HCT116 (cell line): ENCODE measurements at regions not wholly inside any gene's neighbourhood (a gene's known extent, or its start where the extent isn't known, plus 50 kb on each side); places are given as distances from the start of the nearest gene placed in this dataset.

ENCODE experiments used
- EZH2 ChIP-seq: fragments of 200-600 bp; sonication (generic); IDR thresholded peaks from 2 replicates; pipeline ENCODE4 v1.6.1; 2017; ENCODE audit warnings: antibody characterized with exemption, mixed run types
- EZH2phosphoT487 ChIP-seq: fragments of 200-600 bp; IDR thresholded peaks from 2 replicates; pipeline ENCODE4 v1.6.1; 2018; ENCODE audit warnings: antibody characterized with exemption, borderline replicate concordance
- POLR2A ChIP-seq: IDR thresholded peaks from 2 replicates; pipeline ENCODE4 v1.7.0; 2011; ENCODE audit warnings: borderline replicate concordance; ENCODE audit not compliant: insufficient read depth, insufficient read length; ENCODE audit errors: extremely low read depth
- SRF ChIP-seq: IDR thresholded peaks from 2 replicates; pipeline ENCODE4 v1.6.1; 2012; ENCODE audit warnings: low read depth
- TCF7L2 ChIP-seq: IDR thresholded peaks from 2 replicates; pipeline ENCODE4 v1.7.0; 2011; ENCODE audit warnings: borderline replicate concordance, inconsistent platforms; ENCODE audit not compliant: insufficient read depth, insufficient read length; ENCODE audit errors: extremely low read depth
- YY1 ChIP-seq: IDR thresholded peaks from 2 replicates; pipeline ENCODE4 v1.6.1; 2011; ENCODE audit warnings: low read length, low read depth, moderate library complexity, mild to moderate bottlenecking; ENCODE audit not compliant: insufficient replicate concordance; ENCODE audit errors: extremely low read depth
- TF ChIP-seq, protein P1 (sequence below): IDR thresholded peaks from 2 replicates; pipeline ENCODE4 v1.6.1; 2012; ENCODE audit warnings: low read depth
- TF ChIP-seq, protein P2 (sequence below), 3 experiments: fragments of 200-600 bp in 1 of 3; sonication (generic) in 1 of 3; IDR thresholded peaks in 2 of 3; conservative IDR thresholded peaks in 1 of 3; 2 replicates each; pipeline ENCODE4 v1.5.1; 2012 to 2017; ENCODE audit warnings: low read depth in 2 of 3, low read length in 2 of 3, antibody characterized with exemption in 1 of 3, borderline replicate concordance in 1 of 3, control low read depth in 1 of 3, mild to moderate bottlenecking in 1 of 3, mixed read lengths in 1 of 3, mixed run types in 1 of 3, moderate library complexity in 1 of 3; ENCODE audit not compliant: insufficient read depth in 1 of 3
- TF ChIP-seq, protein P3 (sequence below): IDR thresholded peaks from 2 replicates; pipeline ENCODE4 v1.6.1; 2012

DNA sequence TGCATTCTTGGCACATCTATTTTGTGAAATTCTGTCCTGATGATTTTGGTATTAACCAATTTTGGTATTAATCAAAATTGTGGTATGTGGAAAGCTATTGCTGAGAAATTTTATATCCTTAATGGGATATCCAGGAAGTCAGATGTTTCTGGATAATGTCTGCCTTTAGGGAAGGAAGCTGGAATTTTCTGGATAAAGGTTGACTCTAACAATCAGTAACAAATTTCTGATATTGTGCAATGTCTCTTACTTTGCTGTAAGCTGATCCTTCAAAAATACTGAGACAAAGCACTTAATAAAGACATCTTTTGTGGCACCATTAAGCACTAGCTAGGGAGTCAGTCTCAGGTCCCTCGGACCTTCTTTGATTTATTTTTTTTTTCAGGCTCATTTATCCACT, 100.8 kb upstream of the UGP2 start:
- TF ChIP-seq, protein P1, sequence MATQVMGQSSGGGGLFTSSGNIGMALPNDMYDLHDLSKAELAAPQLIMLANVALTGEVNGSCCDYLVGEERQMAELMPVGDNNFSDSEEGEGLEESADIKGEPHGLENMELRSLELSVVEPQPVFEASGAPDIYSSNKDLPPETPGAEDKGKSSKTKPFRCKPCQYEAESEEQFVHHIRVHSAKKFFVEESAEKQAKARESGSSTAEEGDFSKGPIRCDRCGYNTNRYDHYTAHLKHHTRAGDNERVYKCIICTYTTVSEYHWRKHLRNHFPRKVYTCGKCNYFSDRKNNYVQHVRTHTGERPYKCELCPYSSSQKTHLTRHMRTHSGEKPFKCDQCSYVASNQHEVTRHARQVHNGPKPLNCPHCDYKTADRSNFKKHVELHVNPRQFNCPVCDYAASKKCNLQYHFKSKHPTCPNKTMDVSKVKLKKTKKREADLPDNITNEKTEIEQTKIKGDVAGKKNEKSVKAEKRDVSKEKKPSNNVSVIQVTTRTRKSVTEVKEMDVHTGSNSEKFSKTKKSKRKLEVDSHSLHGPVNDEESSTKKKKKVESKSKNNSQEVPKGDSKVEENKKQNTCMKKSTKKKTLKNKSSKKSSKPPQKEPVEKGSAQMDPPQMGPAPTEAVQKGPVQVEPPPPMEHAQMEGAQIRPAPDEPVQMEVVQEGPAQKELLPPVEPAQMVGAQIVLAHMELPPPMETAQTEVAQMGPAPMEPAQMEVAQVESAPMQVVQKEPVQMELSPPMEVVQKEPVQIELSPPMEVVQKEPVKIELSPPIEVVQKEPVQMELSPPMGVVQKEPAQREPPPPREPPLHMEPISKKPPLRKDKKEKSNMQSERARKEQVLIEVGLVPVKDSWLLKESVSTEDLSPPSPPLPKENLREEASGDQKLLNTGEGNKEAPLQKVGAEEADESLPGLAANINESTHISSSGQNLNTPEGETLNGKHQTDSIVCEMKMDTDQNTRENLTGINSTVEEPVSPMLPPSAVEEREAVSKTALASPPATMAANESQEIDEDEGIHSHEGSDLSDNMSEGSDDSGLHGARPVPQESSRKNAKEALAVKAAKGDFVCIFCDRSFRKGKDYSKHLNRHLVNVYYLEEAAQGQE = no peak
- no peak for TF ChIP-seq YY1
- TF ChIP-seq EZH2phosphoT487 = no peak
- TF ChIP-seq, protein P2, sequence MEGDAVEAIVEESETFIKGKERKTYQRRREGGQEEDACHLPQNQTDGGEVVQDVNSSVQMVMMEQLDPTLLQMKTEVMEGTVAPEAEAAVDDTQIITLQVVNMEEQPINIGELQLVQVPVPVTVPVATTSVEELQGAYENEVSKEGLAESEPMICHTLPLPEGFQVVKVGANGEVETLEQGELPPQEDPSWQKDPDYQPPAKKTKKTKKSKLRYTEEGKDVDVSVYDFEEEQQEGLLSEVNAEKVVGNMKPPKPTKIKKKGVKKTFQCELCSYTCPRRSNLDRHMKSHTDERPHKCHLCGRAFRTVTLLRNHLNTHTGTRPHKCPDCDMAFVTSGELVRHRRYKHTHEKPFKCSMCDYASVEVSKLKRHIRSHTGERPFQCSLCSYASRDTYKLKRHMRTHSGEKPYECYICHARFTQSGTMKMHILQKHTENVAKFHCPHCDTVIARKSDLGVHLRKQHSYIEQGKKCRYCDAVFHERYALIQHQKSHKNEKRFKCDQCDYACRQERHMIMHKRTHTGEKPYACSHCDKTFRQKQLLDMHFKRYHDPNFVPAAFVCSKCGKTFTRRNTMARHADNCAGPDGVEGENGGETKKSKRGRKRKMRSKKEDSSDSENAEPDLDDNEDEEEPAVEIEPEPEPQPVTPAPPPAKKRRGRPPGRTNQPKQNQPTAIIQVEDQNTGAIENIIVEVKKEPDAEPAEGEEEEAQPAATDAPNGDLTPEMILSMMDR (IDR thresholded peaks at IDR 0.05 in 2 of 3, conservative IDR thresholded peaks at IDR 0.05 in 1 of 3; ENCODE audit: borderline replicate concordance in 1 of 3, insufficient read depth in 1 of 3, low read depth in 2 of 3, low read length in 2 of 3) = no peak
- no peak for TF ChIP-seq EZH2
- no peak for TF ChIP-seq TCF7L2
- TF ChIP-seq, protein P3, sequence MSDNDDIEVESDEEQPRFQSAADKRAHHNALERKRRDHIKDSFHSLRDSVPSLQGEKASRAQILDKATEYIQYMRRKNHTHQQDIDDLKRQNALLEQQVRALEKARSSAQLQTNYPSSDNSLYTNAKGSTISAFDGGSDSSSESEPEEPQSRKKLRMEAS = no peak
- no peak for TF ChIP-seq POLR2A
- TF ChIP-seq SRF = no peak
